ENCODE measurements at regions not wholly inside any gene's neighbourhood (a gene's known extent, or its start where the extent isn't known, plus 50 kb on each side); places are given as distances from the start of the nearest gene placed in this dataset.

DNA sequence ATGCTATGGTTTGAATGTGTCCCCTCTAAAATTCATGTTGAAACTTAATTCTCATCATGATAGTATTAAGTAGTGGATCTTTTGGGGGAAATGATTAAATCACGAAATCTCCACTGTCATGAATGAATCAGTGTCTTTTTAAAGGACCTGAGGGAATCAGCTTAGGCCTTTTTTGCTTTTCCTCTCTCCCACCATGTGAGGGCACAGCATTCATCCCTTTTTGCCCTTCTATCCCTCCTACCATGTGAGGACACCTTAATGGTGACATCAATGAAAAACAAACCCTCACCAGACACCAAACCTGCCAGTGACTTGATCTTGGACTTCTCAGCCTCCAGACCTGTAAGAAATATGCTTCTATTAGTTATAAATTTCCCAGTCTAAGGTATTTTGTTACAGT is 247.1 kb upstream of the UBE2E3 start:
- H3K9me3 ChIP-seq (replicated peaks; ENCODE audit: insufficient read depth, low read length): no peaks in the 10 kb centered on the region
- DNase-seq: no peak
- no peaks in the 10 kb centered on the region for H3K9me2 ChIP-seq (replicated peaks; ENCODE audit: insufficient read depth, low read length)
- H3K27ac ChIP-seq (ENCODE audit: low read length): no peak overlapping the region
- no peaks in the 10 kb centered on the region for H3K79me2 ChIP-seq (ENCODE audit: low read length)
- no peak overlapping the region for H3K4me3 ChIP-seq (ENCODE audit: low read length)
- H3K36me3 ChIP-seq (replicated peaks; ENCODE audit: insufficient read depth, low read length): no peaks in the 10 kb centered on the region
- H3K9ac ChIP-seq (ENCODE audit: low read length): no peak overlapping the region
- no peak overlapping the region for H2AFZ ChIP-seq (ENCODE audit: low read length)
- no peaks in the 10 kb centered on the region for H3K4me1 ChIP-seq (ENCODE audit: low read length)
- no peaks in the 10 kb centered on the region for H4K20me1 ChIP-seq (ENCODE audit: insufficient read depth, low read length)
- TF ChIP-seq, protein P1, sequence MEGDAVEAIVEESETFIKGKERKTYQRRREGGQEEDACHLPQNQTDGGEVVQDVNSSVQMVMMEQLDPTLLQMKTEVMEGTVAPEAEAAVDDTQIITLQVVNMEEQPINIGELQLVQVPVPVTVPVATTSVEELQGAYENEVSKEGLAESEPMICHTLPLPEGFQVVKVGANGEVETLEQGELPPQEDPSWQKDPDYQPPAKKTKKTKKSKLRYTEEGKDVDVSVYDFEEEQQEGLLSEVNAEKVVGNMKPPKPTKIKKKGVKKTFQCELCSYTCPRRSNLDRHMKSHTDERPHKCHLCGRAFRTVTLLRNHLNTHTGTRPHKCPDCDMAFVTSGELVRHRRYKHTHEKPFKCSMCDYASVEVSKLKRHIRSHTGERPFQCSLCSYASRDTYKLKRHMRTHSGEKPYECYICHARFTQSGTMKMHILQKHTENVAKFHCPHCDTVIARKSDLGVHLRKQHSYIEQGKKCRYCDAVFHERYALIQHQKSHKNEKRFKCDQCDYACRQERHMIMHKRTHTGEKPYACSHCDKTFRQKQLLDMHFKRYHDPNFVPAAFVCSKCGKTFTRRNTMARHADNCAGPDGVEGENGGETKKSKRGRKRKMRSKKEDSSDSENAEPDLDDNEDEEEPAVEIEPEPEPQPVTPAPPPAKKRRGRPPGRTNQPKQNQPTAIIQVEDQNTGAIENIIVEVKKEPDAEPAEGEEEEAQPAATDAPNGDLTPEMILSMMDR (IDR thresholded peaks at IDR 0.05; ENCODE audit: low read length): no peak
- TF ChIP-seq EZH2phosphoT487 (IDR thresholded peaks at IDR 0.05; ENCODE audit: low read length): no peak
- TF ChIP-seq EZH2 (optimal IDR thresholded peaks at IDR 0.05; ENCODE audit: low read depth, low read length): no peak
- no peak overlapping the region for H3K4me2 ChIP-seq (ENCODE audit: low read depth, low read length)
- H3K27me3 ChIP-seq (replicated peaks; ENCODE audit: insufficient read depth, low read length): no peaks in the 10 kb centered on the region
- no peaks in the 10 kb centered on the region for H3F3A ChIP-seq (ENCODE audit: insufficient read depth, low read length)

GRCh38 chr2:180732337-180732736 is 248.1 kb upstream of the UBE2E3 start:
- Histone ChIP-seq H3K36me3 (replicated peaks; ENCODE audit: insufficient read depth, low read length) (no peaks in the 10 kb centered on the region), H3K4me3 (ENCODE audit: low read length) (no peak overlapping the region), H3F3A (ENCODE audit: insufficient read depth, low read length) (no peaks in the 10 kb centered on the region), H3K9me2 (replicated peaks; ENCODE audit: insufficient read depth, low read length) (no peaks in the 10 kb centered on the region), H4K20me1 (ENCODE audit: insufficient read depth, low read length) (no peaks in the 10 kb centered on the region), H3K9me3 (replicated peaks; ENCODE audit: insufficient read depth, low read length) (no peaks in the 10 kb centered on the region), H3K27me3 (replicated peaks; ENCODE audit: insufficient read depth, low read length) (no peaks in the 10 kb centered on the region), H3K9ac (ENCODE audit: low read length) (no peak overlapping the region), H3K27ac (ENCODE audit: low read length) (no peak overlapping the region), H3K4me1 (ENCODE audit: low read length) (no peaks in the 10 kb centered on the region), H3K79me2 (ENCODE audit: low read length) (no peaks in the 10 kb centered on the region), H2AFZ (ENCODE audit: low read length) (no peak overlapping the region), H3K4me2 (ENCODE audit: low read depth, low read length) (no peak overlapping the region)
- no peak for DNase-seq
- TF ChIP-seq, protein P1 (IDR thresholded peaks at IDR 0.05; ENCODE audit: low read length): no peak
- TF ChIP-seq EZH2phosphoT487 (IDR thresholded peaks at IDR 0.05; ENCODE audit: low read length) (no peak), EZH2 (optimal IDR thresholded peaks at IDR 0.05; ENCODE audit: low read depth, low read length) (no peak)

- H3K27me3 ChIP-seq (replicated peaks; ENCODE audit: insufficient read depth, low read length): no peaks in the 10 kb centered on the region
- H3K4me2 ChIP-seq (ENCODE audit: low read depth, low read length): no peak overlapping the region
- no peaks in the 10 kb centered on the region for H3K36me3 ChIP-seq (replicated peaks; ENCODE audit: insufficient read depth, low read length)
- H4K20me1 ChIP-seq (ENCODE audit: insufficient read depth, low read length): no peaks in the 10 kb centered on the region
- no peaks in the 10 kb centered on the region for H3K4me1 ChIP-seq (ENCODE audit: low read length)
- H3K9me2 ChIP-seq (replicated peaks; ENCODE audit: insufficient read depth, low read length): no peaks in the 10 kb centered on the region
- H2AFZ ChIP-seq (ENCODE audit: low read length): no peak overlapping the region
- H3K27ac ChIP-seq (ENCODE audit: low read length): no peak overlapping the region
- no peaks in the 10 kb centered on the region for H3F3A ChIP-seq (ENCODE audit: insufficient read depth, low read length)
- H3K4me3 ChIP-seq (ENCODE audit: low read length): no peak overlapping the region
- TF ChIP-seq, protein P1 (IDR thresholded peaks at IDR 0.05; ENCODE audit: low read length): no peak
- TF ChIP-seq EZH2phosphoT487 (IDR thresholded peaks at IDR 0.05; ENCODE audit: low read length) (no peak), EZH2 (optimal IDR thresholded peaks at IDR 0.05; ENCODE audit: low read depth, low read length) (no peak)
- no peak overlapping the region for H3K9ac ChIP-seq (ENCODE audit: low read length)
- no peaks in the 10 kb centered on the region for H3K79me2 ChIP-seq (ENCODE audit: low read length)
- no peak for DNase-seq
- no peaks in the 10 kb centered on the region for H3K9me3 ChIP-seq (replicated peaks; ENCODE audit: insufficient read depth, low read length)
Observed at GRCh38 chr2:180730976-180731375, 249.4 kb upstream of the UBE2E3 start.
